CD14-positive monocyte (primary cell): ENCODE measurements at regions not wholly inside any gene's neighbourhood (a gene's known extent, or its start where the extent isn't known, plus 50 kb on each side); places are given as distances from the start of the nearest gene placed in this dataset.

ENCODE experiments used
- DNase-seq, 3 donors: peaks; one replicate each; pipeline ENCODE4 v3.0.0-alpha.2; 2011 to 2022
- H2AFZ ChIP-seq: 2 replicates; pipeline ENCODE4 v1.6.0; 2012; ENCODE audit warnings: mild to moderate bottlenecking, low read depth, low read length, inconsistent platforms; ENCODE audit not compliant: insufficient read depth, poor library complexity, severe bottlenecking
- H3K27ac ChIP-seq, 2 donors: 1 replicate in 1 of 2; 2 replicates in 1 of 2; pipeline ENCODE4 v1.5.1; 2012 to 2013; ENCODE audit warnings: low read length in 2 of 2, control low read depth in 1 of 2, inconsistent platforms in 1 of 2, low read depth in 1 of 2, mild to moderate bottlenecking in 1 of 2
- H3K27me3 ChIP-seq, 2 donors: one replicate each; pipeline versions ENCODE4 v1.6.0 to v1.6.1; 2011 to 2013; ENCODE audit warnings: low read length in 2 of 2; ENCODE audit not compliant: control insufficient read depth in 2 of 2, insufficient read depth in 2 of 2
- H3K36me3 ChIP-seq, 2 donors: replicated peaks in 1 of 2; 1 replicate in 1 of 2; 2 replicates in 1 of 2; pipeline versions ENCODE4 v1.5.1 to v1.6.1; 2012 to 2013; ENCODE audit warnings: low read length in 2 of 2, control low read depth in 1 of 2, inconsistent platforms in 1 of 2, mild to moderate bottlenecking in 1 of 2; ENCODE audit not compliant: insufficient read depth in 2 of 2, control insufficient read depth in 1 of 2
- H3K4me1 ChIP-seq, 2 donors: 1 replicate in 1 of 2; 2 replicates in 1 of 2; pipeline versions ENCODE4 v1.5.1 to v1.6.1; 2012 to 2013; ENCODE audit warnings: low read length in 2 of 2, control low read depth in 1 of 2, inconsistent platforms in 1 of 2, mild to moderate bottlenecking in 1 of 2, moderate library complexity in 1 of 2; ENCODE audit not compliant: insufficient read depth in 2 of 2, control insufficient read depth in 1 of 2
- H3K4me2 ChIP-seq: replicated peaks from 2 replicates; pipeline ENCODE3; 2012; ENCODE audit warnings: low read length, moderate library complexity, mild to moderate bottlenecking; ENCODE audit not compliant: poor library complexity, severe bottlenecking; ENCODE audit errors: extremely low read depth
- H3K4me3 ChIP-seq, 3 experiments: fragments of 200-600 bp in 1 of 3; sonication (generic) in 1 of 3; replicated peaks in 1 of 3; 1 replicate in 2 of 3; 2 replicates in 1 of 3; pipeline ENCODE4 v1.5.1; 2011 to 2013; ENCODE audit warnings: low read length in 3 of 3, mild to moderate bottlenecking in 3 of 3, control low read depth in 2 of 3, low read depth in 2 of 3, inconsistent platforms in 1 of 3, moderate library complexity in 1 of 3
- H3K79me2 ChIP-seq: 2 replicates; pipeline ENCODE4 v1.6.0; 2012; ENCODE audit warnings: mild to moderate bottlenecking, control low read depth, inconsistent platforms, low read length, moderate library complexity; ENCODE audit not compliant: insufficient read depth
- H3K9ac ChIP-seq: 2 replicates; pipeline ENCODE4 v1.6.0; 2017; ENCODE audit warnings: low read length, mild to moderate bottlenecking; ENCODE audit not compliant: insufficient read depth, poor library complexity, severe bottlenecking
- H3K9me3 ChIP-seq, 2 donors: replicated peaks in 1 of 2; 1 replicate in 1 of 2; 2 replicates in 1 of 2; pipeline versions ENCODE4 v1.5.1 to v1.6.1; 2012 to 2013; ENCODE audit warnings: low read length in 2 of 2, control low read depth in 1 of 2; ENCODE audit not compliant: control insufficient read depth in 1 of 2, insufficient read depth in 1 of 2
- H4K20me1 ChIP-seq: 2 replicates; pipeline ENCODE4 v1.6.0; 2012; ENCODE audit warnings: mild to moderate bottlenecking, low read length, control low read depth, moderate library complexity; ENCODE audit not compliant: insufficient read depth
- H3K27ac Mint-ChIP-seq, 7 donors: one replicate each; pipeline ENCODE4 v1.8.0; 2020; ENCODE audit warnings: mild to moderate bottlenecking in 7 of 7, mixed read lengths in 7 of 7, moderate library complexity in 6 of 7, inconsistent platforms in 2 of 7
- H3K27me3 Mint-ChIP-seq, 3 donors: one replicate each; pipeline ENCODE4 v1.8.0; 2021 to 2022; ENCODE audit warnings: low read depth in 3 of 3, mild to moderate bottlenecking in 3 of 3, mixed read lengths in 3 of 3, moderate library complexity in 3 of 3, inconsistent platforms in 1 of 3
- H3K36me3 Mint-ChIP-seq, 2 donors: one replicate each; pipeline ENCODE4 v1.8.0; 2020; ENCODE audit warnings: mixed read lengths in 2 of 2, inconsistent platforms in 1 of 2, mild to moderate bottlenecking in 1 of 2
- H3K4me1 Mint-ChIP-seq: one replicate; pipeline ENCODE4 v1.8.0; 2020; ENCODE audit warnings: mild to moderate bottlenecking, mixed read lengths
- H3K4me3 Mint-ChIP-seq, 2 donors: one replicate each; pipeline ENCODE4 v1.8.0; 2020; ENCODE audit warnings: mild to moderate bottlenecking in 2 of 2, mixed read lengths in 2 of 2, moderate library complexity in 1 of 2
- H3K9me3 Mint-ChIP-seq, 7 donors: one replicate each; pipeline ENCODE4 v1.8.0; 2020 to 2022; ENCODE audit warnings: mixed read lengths in 7 of 7, mild to moderate bottlenecking in 6 of 7, moderate library complexity in 6 of 7, inconsistent platforms in 2 of 7
- WGBS: methylation state at CpG from one replicate; pipeline ENCODE4 v1.1.5; 2013; ENCODE audit warnings: missing lambda C conversion rate; ENCODE audit not compliant: insufficient coverage; 5-methylcytosine and 5-hydroxymethylcytosine counted together
- intact Hi-C, 2 donors: fragments of 100-400 bp; cut with micrococcal nuclease; formaldehyde crosslinking; loops; one replicate each; pipeline versions ENCODE4 v1.15.0 to v1.15.1; 2023
- TF ChIP-seq, protein P1 (sequence below): fragments of 200-600 bp; IDR thresholded peaks from one replicate; pipeline ENCODE4 v1.8.0; 2022; ENCODE audit warnings: antibody characterized with exemption, mild to moderate bottlenecking

DNA sequence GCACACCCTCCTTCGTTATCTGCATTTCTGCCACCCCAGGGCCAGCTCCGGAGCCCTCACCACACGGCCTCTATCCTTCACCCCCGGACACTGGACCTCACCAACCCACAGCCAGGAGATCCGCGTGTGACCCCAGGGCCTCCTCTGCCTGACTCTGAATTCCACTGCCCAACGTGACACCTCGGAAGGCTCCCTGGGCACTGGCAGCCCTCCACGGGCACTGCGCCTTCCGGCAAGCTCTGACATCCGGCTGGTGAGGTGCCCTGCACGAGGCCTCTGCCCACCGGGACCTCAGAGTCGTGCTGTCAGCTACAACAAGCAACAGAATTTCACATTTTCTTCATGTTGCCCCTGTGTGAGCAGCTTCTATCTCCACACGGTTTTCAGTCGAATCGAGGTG is 148.3 kb downstream of the CRYBB2 start:
- TF ChIP-seq, protein P1, sequence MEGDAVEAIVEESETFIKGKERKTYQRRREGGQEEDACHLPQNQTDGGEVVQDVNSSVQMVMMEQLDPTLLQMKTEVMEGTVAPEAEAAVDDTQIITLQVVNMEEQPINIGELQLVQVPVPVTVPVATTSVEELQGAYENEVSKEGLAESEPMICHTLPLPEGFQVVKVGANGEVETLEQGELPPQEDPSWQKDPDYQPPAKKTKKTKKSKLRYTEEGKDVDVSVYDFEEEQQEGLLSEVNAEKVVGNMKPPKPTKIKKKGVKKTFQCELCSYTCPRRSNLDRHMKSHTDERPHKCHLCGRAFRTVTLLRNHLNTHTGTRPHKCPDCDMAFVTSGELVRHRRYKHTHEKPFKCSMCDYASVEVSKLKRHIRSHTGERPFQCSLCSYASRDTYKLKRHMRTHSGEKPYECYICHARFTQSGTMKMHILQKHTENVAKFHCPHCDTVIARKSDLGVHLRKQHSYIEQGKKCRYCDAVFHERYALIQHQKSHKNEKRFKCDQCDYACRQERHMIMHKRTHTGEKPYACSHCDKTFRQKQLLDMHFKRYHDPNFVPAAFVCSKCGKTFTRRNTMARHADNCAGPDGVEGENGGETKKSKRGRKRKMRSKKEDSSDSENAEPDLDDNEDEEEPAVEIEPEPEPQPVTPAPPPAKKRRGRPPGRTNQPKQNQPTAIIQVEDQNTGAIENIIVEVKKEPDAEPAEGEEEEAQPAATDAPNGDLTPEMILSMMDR: no peak
- Mint-ChIP-seq H3K27me3 (peaks cover 0 to 1% (median 0%) of the 10 kb centered on the region in 3 donors), H3K9me3 (peaks cover 0 to 1% (median 0%) of the 10 kb centered on the region in 7 donors), H3K4me3 (no peak overlapping the region), H3K27ac (no peak overlapping the region), H3K36me3 (peaks cover 40 to 52% of the 10 kb centered on the region in 2 donors), H3K4me1 (peaks cover 32% of the 10 kb centered on the region)
- Histone ChIP-seq H3K27ac (no peak overlapping the region), H3K4me2 (no peak overlapping the region), H3K4me1 (peaks cover 0 to 21% of the 10 kb centered on the region in 2 donors), H3K27me3 (no peaks in the 10 kb centered on the region), H3K79me2 (peaks cover 13% of the 10 kb centered on the region), H3K9ac (no peak overlapping the region), H4K20me1 (peaks cover 74% of the 10 kb centered on the region), H3K36me3 (peaks cover 8 to 38% of the 10 kb centered on the region in 2 donors), H2AFZ (no peak overlapping the region), H3K9me3 (no peaks in the 10 kb centered on the region), H3K4me3 (no peak overlapping the region)
- WGBS: 95% methylated on average over 15 of the region's 18 CpGs
- intact Hi-C loops: no loop called here
- no peak for DNase-seq

DNA sequence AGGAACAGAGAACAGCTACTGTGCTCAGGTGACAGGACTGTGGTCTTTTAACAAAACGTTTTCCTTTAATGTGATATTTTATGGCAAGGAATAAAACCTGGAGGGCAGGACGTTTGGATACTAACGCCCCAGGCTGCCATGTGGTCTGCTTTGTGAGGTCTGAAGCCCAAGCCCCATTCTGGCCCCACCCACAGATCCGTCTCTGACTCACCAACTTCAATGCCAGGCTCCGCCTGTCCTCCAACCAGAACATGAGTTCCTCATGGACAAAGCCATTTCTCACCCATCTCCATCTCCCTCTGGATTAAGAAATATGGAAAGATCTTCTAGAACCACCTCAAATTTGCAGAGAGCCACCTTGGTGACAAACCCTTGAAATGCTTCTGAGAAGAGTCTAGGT is 148.8 kb downstream of the CRYBB2 start:
- TF ChIP-seq, protein P1: no peak
- Histone ChIP-seq H2AFZ (no peak overlapping the region), H3K27ac (no peak overlapping the region), H3K27me3 (no peaks in the 10 kb centered on the region), H3K9ac (no peak overlapping the region), H3K4me1 (peaks cover 0 to 21% of the 10 kb centered on the region in 2 donors), H3K79me2 (peaks cover 13% of the 10 kb centered on the region), H3K4me3 (no peak overlapping the region), H3K4me2 (no peak overlapping the region), H4K20me1 (peaks cover 71% of the 10 kb centered on the region), H3K9me3 (no peaks in the 10 kb centered on the region), H3K36me3 (peaks cover 13 to 43% of the 10 kb centered on the region in 2 donors)
- 0% methylated on average over 1 of the region's 5 CpGs for WGBS
- intact Hi-C loops: no loop called here
- Mint-ChIP-seq H3K27me3 (peaks cover 0 to 1% (median 0%) of the 10 kb centered on the region in 3 donors), H3K27ac (peak overlapping the region in 4 of 7 donors; percentile 1 to 14 (median 2)), H3K9me3 (peaks cover 0 to 1% (median 0%) of the 10 kb centered on the region in 7 donors), H3K36me3 (peaks cover 44 to 57% of the 10 kb centered on the region in 2 donors), H3K4me1 (peaks cover 32% of the 10 kb centered on the region), H3K4me3 (no peak overlapping the region)
- peak in 2 of 3 donors; percentile 27 to 37 for DNase-seq
